T follicular helper cell (primary cell): ENCODE measurements at regions not wholly inside any gene's neighbourhood (a gene's known extent, or its start where the extent isn't known, plus 50 kb on each side); places are given as distances from the start of the nearest gene placed in this dataset.
"Not testable (repeated sequence)": the region's sequence is repeated elsewhere in the genome, so short reads cannot be mapped to it uniquely, and the experiment has no call there.

Source experiments
- DNase-seq: peaks from one replicate; pipeline ENCODE4 v3.0.0-alpha.2; 2020; ENCODE audit warnings: low read depth

DNA sequence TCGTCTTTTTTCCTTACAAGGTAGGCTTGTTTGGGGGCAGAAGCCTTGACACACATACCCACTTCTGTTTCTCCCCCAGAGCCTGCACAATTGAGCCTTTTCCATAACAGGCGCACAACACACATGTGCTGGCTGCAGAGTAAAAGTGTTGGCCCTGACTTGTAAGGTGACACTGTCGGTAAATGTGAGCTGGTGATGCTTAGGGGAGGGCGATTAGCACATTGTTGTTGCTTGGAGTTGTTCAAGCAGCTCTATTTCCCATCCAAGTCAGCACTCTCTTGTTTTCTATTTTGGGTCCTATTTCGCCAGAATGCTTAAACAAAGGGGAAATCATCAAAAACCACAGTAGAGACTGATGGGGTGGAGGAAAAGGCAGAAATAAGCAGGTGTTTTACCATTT lies 51.9 kb upstream of the PTPRJ start:
- no peak for DNase-seq

DNA sequence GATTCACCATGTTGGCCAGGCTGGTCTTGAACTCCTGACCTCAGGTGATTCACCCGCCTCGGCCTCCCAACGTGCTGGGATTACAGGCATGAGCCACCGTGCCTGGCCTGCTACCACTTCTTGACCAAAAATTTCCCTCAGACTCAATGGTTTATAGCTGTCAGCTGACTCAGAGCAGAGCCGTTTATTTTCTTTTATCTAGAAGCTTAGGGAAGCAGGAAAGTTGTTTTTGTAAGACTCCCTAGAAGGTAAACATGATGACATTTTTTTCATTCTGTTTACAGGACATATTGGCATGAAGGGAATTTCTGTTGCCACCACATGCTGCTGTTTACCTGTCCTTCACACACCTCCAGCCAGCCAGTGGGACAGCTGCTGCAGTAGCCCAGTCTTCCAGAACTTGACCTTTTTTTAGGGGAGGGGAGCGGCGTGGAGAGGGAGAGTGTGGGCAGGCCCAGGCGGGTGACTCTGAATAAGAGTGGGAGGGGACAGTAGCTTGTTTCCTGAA lies 56.1 kb upstream of the PTPRJ start:
- no peak for DNase-seq

DNA sequence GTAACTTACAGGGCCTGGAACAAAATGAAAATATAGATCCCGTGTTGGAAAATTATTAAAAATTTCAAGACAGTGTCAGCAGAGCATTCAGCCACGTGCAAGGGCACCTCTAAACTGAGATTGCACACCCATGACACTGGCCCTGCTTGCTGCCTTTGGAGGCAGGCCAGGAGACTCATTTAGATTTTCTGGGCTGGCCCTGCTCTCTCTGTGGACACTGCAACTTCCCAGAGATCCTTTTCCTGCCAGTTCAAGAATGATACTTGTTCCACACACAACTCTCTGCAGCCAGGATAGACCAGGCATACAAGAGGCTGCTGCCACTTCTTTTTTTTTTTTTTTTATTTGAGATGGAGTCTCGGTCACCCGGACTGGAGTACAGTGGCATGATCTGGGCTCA lies 56.7 kb upstream of the PTPRJ start:
- DNase-seq, result no peak

DNA sequence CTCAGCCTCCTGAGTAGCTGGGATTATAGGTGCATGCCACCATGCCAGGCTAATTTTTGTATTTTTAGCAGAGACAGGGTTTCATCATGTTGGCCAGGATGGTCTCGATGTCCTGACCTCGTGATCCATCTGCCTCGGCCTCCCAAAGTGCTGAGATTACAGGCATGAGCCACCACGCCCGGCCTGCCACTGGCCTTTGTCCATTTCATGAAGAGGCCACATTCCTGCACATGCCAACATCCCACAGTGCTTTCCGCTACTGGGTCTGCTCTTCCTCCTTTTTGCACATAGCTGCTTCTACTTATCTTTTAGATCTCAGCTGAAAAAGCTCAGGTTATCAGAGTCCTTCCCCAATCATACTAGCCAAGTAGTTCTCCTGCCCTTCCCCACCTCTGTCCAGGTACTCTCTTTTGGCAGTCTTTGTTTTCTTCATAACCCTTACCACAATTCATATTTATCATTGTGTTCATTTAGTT lies 59.2 kb upstream of the PTPRJ start:
- DNase-seq, result not testable (repeated sequence)

DNA sequence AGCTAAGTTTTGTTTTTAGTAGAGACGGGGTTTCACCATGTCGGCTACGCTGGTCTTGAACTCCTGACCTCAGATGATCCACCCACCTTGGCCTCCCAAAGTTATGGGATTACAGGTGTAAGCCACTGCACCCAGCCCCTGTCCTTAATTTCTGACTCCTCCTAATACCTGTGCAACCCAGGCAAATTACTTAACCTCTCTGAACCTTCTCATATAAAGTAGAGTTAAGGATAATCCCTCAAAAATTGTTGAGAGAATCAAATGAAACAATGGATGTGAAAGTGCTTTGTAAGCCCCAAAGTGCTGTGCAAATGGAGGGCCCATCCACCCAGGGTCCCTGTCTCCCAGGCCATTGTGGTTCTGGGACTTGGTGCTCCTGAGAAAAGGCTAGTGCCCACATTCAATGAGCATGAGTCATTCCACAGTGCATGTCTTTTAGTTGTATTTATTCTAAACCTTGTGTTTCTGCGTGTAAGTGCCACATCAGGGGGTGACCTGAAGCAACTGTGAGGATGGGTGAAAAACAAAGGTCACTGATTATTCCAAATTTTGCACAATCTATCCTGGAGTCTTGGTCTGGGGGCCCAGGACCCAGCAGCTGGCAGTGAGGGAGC lies 61.4 kb upstream of the PTPRJ start:
- DNase-seq, result no peak

DNA sequence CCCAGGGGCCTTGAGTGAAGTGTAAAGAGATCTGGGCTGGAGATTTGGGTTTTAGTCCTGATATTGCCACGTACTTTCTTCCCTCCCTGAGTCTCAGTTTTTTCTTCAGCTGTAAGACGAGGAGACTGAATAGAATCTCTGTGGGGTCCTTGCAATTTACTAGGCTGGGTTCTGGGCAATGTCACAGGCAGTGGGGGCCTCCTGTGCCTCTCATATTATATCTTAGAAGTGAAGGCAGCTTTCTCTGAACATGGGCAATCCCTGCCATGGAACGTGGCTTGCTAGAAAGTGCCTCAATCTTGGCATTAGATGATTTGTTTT lies 62.0 kb upstream of the PTPRJ start:
- DNase-seq, result no peak

DNA sequence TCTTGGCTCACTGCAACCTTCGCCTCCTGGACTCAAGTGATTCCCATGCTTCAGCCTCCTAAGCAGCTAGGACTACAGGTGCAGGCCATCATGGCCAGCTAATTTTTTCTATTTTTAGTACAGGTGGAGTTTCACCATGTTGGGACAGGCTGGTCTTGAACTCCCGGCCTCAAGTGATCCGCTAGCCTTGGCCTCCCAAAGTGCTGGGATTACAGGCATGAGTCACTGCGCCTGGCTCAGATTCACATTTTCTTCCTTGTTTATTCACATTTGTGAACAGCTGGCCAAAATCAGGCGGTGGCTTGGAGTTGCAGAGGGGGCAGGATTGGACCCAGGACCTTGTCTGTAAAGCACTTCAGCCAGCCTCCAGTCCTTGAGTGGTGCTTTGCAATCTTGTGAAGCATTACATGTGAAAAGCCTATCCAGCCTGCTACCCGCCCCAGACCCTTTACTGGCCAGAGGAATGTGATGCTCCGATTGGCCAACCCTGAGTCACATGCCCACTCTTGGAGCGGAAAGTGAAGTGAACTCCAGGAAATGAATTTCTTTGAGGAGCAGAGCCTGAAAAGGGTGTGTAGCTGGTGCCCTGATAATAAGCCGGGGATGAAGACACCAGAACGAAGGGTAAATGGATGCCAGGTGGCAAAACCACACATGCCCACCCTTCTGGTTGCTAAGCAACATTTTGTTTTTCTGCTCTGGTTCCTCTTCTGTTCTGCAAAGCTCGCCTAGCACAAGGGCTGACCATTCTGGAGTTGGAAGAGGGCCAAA lies 62.6 kb upstream of the PTPRJ start:
- no peak for DNase-seq

DNA sequence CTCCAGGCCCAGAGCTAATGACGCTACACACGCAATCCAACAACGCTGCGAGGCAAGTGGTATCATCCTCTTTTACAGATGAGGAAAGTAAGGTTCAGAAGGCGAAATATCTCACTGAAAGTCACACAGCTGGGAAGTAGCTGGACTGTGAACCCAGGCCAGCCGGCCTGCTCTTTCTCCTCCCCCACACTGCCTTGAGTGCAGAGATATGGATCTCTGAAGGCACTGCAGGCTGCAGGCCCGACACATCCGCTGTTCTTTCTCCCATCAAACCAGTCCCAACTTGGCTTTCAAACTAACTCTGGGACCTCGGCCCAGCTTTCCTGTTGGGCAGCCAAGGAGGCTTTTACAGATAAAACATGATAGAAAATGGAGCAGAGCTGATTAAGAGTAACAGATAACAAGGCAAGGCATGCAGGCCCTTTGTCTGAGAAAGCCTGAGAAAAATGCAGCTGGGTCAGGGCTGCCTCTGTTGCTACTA lies 64.0 kb upstream of the PTPRJ start:
- no peak for DNase-seq

DNA sequence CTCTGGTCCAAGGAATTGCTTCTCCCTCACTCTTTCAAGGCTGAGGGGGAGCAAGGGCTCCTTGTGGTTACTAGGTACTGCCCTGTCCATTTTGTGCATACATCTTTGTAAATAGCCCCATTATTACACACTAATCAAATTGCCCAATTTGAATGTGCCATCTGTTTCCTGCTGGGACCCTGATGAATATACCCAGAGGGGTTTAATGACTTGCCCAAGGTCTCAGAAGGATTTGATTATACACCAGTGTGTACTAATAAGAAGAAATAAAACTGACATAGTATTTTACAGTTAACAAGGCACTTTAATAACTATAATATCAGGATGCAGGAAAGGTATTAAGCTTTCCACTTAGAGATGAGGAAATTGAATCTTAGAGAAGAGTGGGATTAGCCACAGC lies 64.6 kb upstream of the PTPRJ start:
- DNase-seq, result no peak

DNA sequence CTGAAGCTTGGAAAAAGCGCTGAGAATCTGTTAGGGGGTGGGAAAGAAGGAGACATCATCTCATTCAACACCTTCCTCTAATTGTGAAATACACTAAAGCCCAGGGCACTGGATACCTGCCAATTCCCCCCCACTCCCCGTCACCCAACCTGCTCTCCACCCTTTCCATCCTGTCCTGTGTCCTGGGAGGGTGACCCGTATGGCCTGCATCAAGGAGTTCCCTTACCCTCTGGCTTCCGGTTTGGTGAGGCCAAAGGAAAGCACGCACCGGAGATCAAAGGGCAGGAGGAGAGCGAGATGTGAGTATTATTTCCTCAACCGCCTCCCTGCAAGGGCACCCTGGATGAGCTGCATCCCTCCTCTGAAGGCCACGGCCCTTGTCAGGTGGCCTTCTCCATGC lies 65.0 kb upstream of the PTPRJ start:
- peak; percentile 18 for DNase-seq

DNA sequence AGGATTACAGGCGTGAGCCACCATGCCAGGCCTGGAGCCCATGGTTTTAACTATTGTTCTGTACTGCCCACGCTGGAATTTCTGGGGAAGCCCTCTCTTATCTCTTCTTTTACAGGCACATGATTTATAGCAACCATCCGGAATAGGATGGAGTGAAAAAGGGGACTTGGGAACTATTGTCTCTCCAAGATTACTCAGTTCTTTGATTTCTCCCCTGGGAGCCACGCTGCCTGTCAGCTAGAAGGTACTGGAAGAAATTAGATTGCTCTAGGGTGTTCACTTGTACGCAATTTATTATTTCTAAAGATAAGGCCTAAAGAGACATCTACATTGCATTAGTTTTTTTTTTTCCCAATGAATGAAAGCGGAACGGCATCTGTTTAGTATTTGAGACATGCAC lies 65.6 kb upstream of the PTPRJ start:
- DNase-seq, result no peak

DNA sequence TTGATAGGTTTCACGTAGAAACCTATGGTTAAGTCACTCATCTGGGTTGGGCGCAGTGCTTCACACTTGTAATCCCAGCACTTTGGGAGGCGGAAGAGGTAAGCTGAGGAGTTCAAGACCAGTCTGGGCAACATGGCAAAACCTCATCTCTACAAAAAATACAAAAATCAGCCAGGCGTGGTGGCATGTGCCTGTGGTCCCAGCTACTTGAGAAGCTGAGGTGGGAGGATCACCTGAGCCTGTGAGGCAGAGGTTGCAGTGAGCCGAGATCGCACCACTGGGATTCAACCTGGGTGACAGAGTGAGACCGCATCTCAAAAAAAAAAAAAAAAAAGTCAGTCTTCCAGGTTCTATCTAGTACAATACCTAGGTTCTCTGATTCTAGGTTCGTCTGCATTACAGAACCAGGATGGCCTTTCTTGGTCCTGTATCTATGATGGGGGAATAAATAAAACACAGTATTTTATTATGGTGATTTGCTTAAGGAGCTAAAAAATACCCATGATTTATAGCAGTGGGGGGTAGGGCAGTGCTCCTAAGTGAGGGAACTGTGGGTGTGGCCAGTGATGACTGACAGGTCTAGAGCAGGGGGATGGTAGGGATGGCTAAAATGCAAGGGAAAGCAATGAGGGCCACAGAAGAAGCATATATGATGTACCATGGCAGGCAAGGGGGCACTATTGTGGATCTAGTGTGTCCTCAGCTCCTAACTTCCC lies 65.5 kb upstream of the NUP160 start:
- DNase-seq, result no peak

DNA sequence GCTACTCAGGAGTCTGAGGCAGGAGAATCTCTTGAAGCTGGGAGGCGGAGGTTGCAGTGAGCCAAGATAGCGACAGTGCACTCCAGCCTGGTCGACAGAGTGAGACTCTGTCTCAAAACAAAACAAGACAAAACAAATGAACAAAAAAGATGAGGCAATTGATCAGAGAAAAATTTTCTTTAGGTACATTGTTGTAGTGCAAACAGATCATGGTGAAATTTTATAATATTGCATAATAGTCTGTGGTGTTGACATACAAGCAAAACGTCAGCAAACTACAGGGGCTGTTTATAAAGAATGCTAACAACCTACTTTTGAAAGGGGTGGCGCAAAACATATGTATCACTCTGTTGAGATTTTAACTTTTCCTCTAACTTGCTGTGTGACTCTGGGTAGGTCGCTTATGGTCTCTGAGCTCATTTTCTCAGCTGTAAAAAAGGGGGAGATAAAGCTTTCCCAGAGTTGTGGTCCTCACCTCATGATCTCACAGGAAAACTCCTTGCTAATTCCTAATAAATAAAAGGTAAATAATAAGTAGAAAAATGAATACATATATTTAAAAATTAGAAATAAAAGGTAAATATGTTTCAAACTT lies 64.8 kb upstream of the NUP160 start:
- DNase-seq, result no peak

DNA sequence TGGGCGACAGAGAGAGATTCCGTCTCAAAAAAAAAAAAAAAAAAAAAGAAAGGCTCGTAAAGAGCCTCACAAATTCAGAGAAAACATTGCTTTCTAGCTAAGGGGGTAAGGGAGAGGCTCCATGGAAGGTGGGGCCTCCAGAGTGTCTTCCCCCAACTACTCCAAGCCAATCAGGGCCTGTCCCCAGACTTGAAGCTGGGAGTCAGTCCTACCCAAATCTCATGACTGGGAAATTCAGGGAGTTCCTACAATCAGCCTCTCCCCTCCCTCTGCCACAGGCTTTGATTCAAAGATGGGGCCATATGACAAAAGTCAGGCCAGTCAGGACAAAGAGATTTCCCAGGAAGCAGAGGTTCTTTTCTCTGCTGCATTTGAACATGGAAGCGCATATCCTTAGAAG lies 63.0 kb upstream of the NUP160 start:
- no peak for DNase-seq

DNA sequence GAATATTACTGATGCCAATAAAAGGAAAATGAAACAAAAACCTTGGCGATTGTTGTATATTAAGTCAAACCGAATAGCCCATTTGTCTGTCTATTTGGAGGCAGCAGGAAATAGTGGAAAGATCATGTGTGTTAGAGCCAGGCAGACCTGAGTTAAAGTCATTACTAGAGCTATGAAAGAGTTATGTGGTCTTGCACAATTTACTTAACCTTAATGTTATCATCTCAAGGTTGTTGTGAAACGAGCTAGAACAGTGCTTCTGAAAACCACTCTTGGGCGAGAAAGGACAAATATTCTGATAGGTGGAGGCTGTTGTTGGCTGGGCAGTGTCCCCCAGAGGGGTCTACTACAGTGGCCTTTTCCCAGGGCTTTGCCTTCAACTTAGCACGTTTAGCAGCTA lies 60.0 kb upstream of the NUP160 start:
- no peak for DNase-seq

DNA sequence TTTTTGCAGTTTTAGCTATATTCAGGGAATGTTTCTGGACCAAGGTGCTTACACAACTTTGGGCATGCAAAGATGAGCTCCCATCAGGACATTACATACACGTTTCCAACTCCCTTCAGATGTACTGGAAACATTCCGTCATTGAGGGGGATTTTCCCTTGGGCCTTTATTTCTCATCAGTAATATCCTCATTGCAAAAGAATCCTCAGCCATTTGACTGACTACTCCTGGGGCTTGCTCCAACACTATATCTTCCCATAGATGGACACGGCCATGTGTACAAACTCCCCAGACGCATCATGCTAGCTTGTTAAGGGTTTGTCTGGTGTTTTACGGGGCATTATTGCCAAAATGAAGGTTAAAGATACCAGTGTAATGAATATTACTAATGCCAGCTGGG lies 59.3 kb upstream of the NUP160 start:
- DNase-seq, result no peak

DNA sequence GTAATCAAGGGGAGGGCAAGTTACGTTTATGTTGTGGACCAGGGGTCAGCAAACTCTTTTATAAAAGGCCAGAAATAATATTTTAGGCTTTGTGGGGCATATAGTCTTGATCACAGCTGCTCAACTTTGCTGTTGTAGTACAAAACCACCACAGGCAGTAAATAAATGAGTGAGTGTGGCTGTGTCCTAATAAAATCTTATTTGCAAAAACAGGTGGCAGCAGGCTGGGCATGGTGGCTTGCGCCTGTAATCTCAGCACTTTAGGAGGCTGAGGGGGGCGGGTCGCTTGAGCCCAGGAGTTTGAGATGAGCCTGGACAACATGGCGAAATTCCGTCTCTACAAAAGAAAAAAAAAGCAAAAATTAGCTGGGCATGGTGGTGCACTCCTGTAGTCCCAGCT lies 57.9 kb upstream of the NUP160 start:
- no peak for DNase-seq

DNA sequence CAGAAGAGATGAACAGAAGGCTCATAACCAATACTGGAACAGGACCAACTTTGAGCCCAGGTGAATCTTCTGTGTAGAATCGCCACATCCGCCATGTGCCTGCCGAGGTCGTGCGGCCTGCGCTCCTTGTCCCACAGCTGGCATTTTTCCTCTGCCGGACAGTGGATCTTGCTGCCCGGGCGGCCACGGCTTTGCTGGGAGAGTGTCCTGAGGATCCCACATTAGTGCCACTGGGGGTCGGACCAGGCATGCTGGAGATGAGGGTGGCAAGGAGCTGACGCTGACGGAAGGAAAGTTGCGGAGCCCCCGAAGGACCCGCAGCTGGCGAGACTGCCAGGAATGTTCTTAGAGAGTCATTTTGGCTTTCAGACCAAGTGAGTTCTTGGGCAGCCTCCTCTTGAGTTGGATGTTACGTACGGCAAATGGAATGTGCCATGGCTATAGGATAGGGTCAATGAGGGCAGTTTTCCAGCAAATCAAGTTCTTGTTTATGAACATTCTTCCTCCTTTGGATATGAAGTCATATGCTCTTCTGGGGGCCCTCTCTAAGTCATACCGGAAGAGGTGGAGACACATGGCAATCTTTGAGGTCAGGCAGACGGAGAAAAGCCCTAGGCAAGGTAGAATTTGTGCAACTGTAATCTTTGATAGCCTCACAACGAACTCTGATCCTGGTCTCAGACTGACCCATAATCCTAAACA lies 57.4 kb upstream of the NUP160 start:
- no peak for DNase-seq

DNA sequence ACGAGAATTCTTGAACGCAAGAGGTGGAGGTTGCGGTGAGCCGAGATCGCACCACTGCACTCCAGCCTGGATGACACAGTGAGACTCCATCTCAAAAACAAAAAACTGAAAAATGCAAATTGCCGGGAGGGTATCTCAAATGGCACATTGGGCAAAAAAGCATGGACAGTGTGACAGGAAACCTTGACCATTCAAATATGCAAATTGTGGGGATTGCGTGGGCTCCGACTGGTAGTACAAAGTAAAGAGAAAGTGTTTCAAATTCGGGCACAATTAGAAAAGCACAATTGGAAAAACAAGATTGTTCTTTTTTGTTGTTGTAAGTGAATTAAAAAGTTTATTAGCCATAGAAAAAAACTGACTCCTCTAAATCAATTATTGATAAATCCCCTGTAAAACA lies 56.7 kb upstream of the NUP160 start:
- no peak for DNase-seq

DNA sequence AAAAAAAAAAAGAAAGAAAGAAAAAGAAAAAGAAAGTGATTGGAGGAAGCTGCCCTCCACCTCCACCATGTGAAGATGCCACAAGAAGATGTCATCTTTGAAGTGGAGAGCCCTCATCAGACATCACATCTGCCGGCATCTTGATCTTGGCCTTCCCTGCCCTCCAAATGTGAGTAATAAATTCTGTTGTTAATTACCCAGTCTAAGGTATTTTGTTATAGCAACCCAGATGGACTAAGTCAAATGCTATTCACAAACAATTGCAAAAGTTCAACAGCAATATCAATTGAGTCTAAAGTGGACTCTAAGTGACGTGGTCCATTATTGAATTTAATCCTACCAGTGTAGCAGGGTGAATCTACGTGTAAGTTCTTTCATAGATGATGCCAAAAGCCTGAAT lies 55.9 kb upstream of the NUP160 start:
- no peak for DNase-seq

DNA sequence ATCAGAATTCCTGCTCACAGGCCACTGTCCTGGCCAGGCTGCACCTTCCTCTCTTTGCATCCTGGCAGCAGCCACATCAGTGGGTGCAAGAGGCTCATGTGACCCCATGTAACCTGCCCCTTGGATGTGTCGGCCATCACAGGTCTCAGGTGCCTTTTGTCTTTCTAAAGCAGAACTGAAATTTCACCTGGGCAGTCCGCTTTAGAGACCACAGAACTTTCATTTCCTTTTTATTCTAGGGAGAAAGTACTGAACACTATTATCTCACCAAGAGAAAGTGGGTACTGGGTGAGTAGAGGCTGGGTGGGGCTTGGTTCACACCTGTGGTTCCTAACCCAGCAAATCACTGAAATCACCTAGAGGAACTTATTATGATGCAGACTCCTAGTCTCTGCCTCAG lies 51.7 kb upstream of the NUP160 start:
- DNase-seq, result no peak
